GM12878 (cell line): ENCODE measurements at regions not wholly inside any gene's neighbourhood (a gene's known extent, or its start where the extent isn't known, plus 50 kb on each side); places are given as distances from the start of the nearest gene placed in this dataset.

Experiments used
- ATAC-seq: fragments of 200-7000 bp; cut with Tn5 transposase; 3 replicates; pipeline ENCODE4 v1.9.1; 2020; ENCODE audit warnings: mild to moderate bottlenecking, moderate library complexity
- BruUV-seq: library from RNA; stranded (reverse); fragments of 400-500 nt; replicated peaks from 2 replicates; lab custom pipeline; 2021; lab: Mats Ljungman, UMichigan
- CTCF ChIA-PET: fragments of 300-600 bp; sonication (Branson Sonifier 250); formaldehyde crosslinking; extraction: SDS; loops from one replicate; lab custom pipeline; 2021; ENCODE audit warnings: inconsistent platforms; lab: Yijun Ruan, JAX
- POLR2A ChIA-PET: fragments of 350-600 bp; formaldehyde crosslinking; extraction: SDS; loops from one replicate; lab custom pipeline; 2021; ENCODE audit warnings: inconsistent platforms; lab: Charles Lee
- RAD21 ChIA-PET: fragments of 300-600 bp; sonication (Branson Sonifier 250); formaldehyde crosslinking; loops from one replicate; lab custom pipeline; 2023; ENCODE audit warnings: antibody characterized with exemption; ENCODE audit not compliant: unreplicated experiment; lab: Charles Lee
- SMC1A ChIA-PET: fragments of 300-600 bp; sonication (Branson Sonifier 250); formaldehyde crosslinking; loops from one replicate; lab custom pipeline; 2023; ENCODE audit not compliant: unreplicated experiment, uncharacterized antibody; lab: Charles Lee
- DNase-seq: peaks from one replicate; pipeline ENCODE4 v3.0.0-alpha.2; 2011; ENCODE audit warnings: low read depth, low spot score
- FAIRE-seq: peaks from 3 replicates; lab custom pipeline; 2011; peaks lifted over from hg19 to GRCh38; lab: Jason Lieb, UNC
- H2AFZ ChIP-seq: 2 replicates; pipeline ENCODE4 v1.6.0; 2011; ENCODE audit warnings: low read depth, low read length, control low read depth; ENCODE audit not compliant: control insufficient read depth
- H3K27ac ChIP-seq: 2 replicates; pipeline ENCODE4 v1.5.1; 2011; ENCODE audit warnings: control low read depth; ENCODE audit not compliant: control insufficient read depth, insufficient read depth
- H3K27me3 ChIP-seq, 2 experiments: replicated peaks in 1 of 2; 2 replicates each; pipeline versions ENCODE4 v1.6.0 to v1.6.1; 2011; ENCODE audit warnings: low read length in 1 of 2; ENCODE audit not compliant: control insufficient read depth in 2 of 2, insufficient read depth in 2 of 2
- H3K36me3 ChIP-seq, 2 experiments: 2 replicates each; pipeline ENCODE4 v1.5.1; 2011; ENCODE audit warnings: low read length in 1 of 2; ENCODE audit not compliant: control insufficient read depth in 2 of 2, insufficient read depth in 2 of 2
- H3K4me1 ChIP-seq: 2 replicates; pipeline ENCODE4 v1.6.1; 2011; ENCODE audit warnings: mild to moderate bottlenecking, low read length, moderate library complexity, mixed read lengths; ENCODE audit not compliant: control insufficient read depth, insufficient read depth
- H3K4me2 ChIP-seq: 2 replicates; pipeline ENCODE4 v1.6.0; 2011; ENCODE audit warnings: control low read depth; ENCODE audit not compliant: control insufficient read depth, insufficient read depth
- H3K4me3 ChIP-seq: fragments of 200-600 bp; sonication (generic); 2 replicates; pipeline ENCODE4 v1.5.1; 2016
- H3K79me2 ChIP-seq: 2 replicates; pipeline ENCODE4 v1.6.0; 2011; ENCODE audit warnings: low read length; ENCODE audit not compliant: control insufficient read depth, insufficient read depth
- H3K9ac ChIP-seq: 2 replicates; pipeline ENCODE4 v1.8.0; 2011; ENCODE audit warnings: low read length, control low read depth, mixed read lengths; ENCODE audit not compliant: control insufficient read depth, insufficient read depth
- H3K9me3 ChIP-seq: replicated peaks from 3 replicates; pipeline ENCODE4 v1.5.1; 2011; ENCODE audit warnings: mild to moderate bottlenecking, low read length; ENCODE audit not compliant: control insufficient read depth, insufficient read depth
- H4K20me1 ChIP-seq: 2 replicates; pipeline ENCODE4 v1.6.0; 2011; ENCODE audit not compliant: control insufficient read depth, insufficient read depth
- ATF3 ChIP-seq: IDR thresholded peaks from 2 replicates; pipeline ENCODE4 v1.6.1; 2011; ENCODE audit warnings: low read depth, mild to moderate bottlenecking, low read length, moderate library complexity, borderline replicate concordance; ENCODE audit errors: extremely low read depth
- CTCF ChIP-seq, 3 experiments: IDR thresholded peaks in 2 of 3; conservative IDR thresholded peaks in 1 of 3; 2 replicates each; pipeline ENCODE4 v1.5.1; 2011; ENCODE audit warnings: low read depth in 3 of 3, low read length in 3 of 3, mild to moderate bottlenecking in 3 of 3, control low read depth in 2 of 3, moderate library complexity in 2 of 3, inconsistent platforms in 1 of 3, mixed read lengths in 1 of 3; ENCODE audit not compliant: control insufficient read depth in 2 of 3, insufficient read depth in 1 of 3; ENCODE audit errors: extremely low read depth in 1 of 3
- IRF3 ChIP-seq: fragments of 450-650 bp; IDR thresholded peaks from 2 replicates; pipeline ENCODE4 v1.6.1; 2014; ENCODE audit warnings: mild to moderate bottlenecking
- TBL1XR1 ChIP-seq: IDR thresholded peaks from 2 replicates; pipeline ENCODE4 v1.6.1; 2012; ENCODE audit warnings: low read depth, low read length, improper control_type of control experiment
- WGBS: methylation state at CpG from one replicate; pipeline ENCODE4 v1.1.6; 2016; ENCODE audit warnings: low lambda C conversion rate; ENCODE audit not compliant: insufficient replicate concordance, insufficient coverage; ENCODE audit errors: missing lambda C conversion rate; 5-methylcytosine and 5-hydroxymethylcytosine counted together
- in situ Hi-C: fragments of 300-500 bp; cut with MboI; formaldehyde crosslinking; loops from 9 replicates; pipeline ENCODE4 v1.14.3; 2018; ENCODE audit warnings: mixed read lengths
- intact Hi-C: fragments of 100-400 bp; cut with micrococcal nuclease; formaldehyde crosslinking; loops from one replicate; pipeline ENCODE4 v1.14.2; 2022; ENCODE audit not compliant: unreplicated experiment

GRCh38 chr20:59526242-59527225 lies 77.8 kb upstream of the PHACTR3 start:
- H3K27ac ChIP-seq, result no peak overlapping the region
- POLR2A ChIA-PET, result no interaction called here
- H4K20me1 ChIP-seq, result no peaks in the 10 kb centered on the region
- no peaks in the 10 kb centered on the region for H3K36me3 ChIP-seq
- WGBS, result 49% methylated on average over 18 of the region's 18 CpGs
- H3K4me1 ChIP-seq, result no peaks in the 10 kb centered on the region
- BruUV-seq, result no TSS peak
- H2AFZ ChIP-seq, result no peak overlapping the region
- ATAC-seq (no peak), FAIRE-seq (no peak), DNase-seq (no peak)
- RAD21 ChIA-PET, result no interaction called here
- H3K4me3 ChIP-seq, result no peak overlapping the region
- SMC1A ChIA-PET, result no interaction called here
- H3K4me2 ChIP-seq, result no peak overlapping the region
- H3K9ac ChIP-seq, result no peak overlapping the region
- in situ Hi-C loops (no loop called here), intact Hi-C loops (no loop called here)
- CTCF ChIA-PET, result no interaction called here
- H3K79me2 ChIP-seq, result no peaks in the 10 kb centered on the region
- no peaks in the 10 kb centered on the region; a peak in 2 of 4 replicates for H3K27me3 ChIP-seq
- TF ChIP-seq IRF3 (no peak), ATF3 (no peak), CTCF (IDR thresholded peaks at IDR 0.05 in 2 of 3, conservative IDR thresholded peaks at IDR 0.05 in 1 of 3; ENCODE audit: control insufficient read depth in 2 of 3, extremely low read depth in 1 of 3, insufficient read depth in 1 of 3, low read depth in 3 of 3, low read length in 3 of 3) (peak in 2 of 3 experiments; percentile 1 to 27; a peak in 1 of 6 replicates), TBL1XR1 (no peak)
- no peaks in the 10 kb centered on the region for H3K9me3 ChIP-seq
